CD4-positive, alpha-beta T cell treated with Interleukin-17A for 1 hour (primary cell): ENCODE measurements at regions not wholly inside any gene's neighbourhood (a gene's known extent, or its start where the extent isn't known, plus 50 kb on each side); places are given as distances from the start of the nearest gene placed in this dataset.

Experiments
- DNase-seq: peaks from one replicate; pipeline ENCODE4 v3.0.0-alpha.2; 2020

GRCh38 chrX:69083361-69083760 lies 81.9 kb downstream of the PJA1 start:
- DNase-seq, result no peak

- DNase-seq, result no peak
Measured at GRCh38 chrX:69082753-69083150, 82.5 kb downstream of the PJA1 start.

- no peak for DNase-seq
Measured at GRCh38 chrX:69082055-69082752, 83.0 kb downstream of the PJA1 start.

GRCh38 chrX:69080855-69081465 lies 84.3 kb downstream of the PJA1 start:
- DNase-seq, result no peak

- DNase-seq, result no peak
Measured at GRCh38 chrX:69079268-69079667, 86.0 kb downstream of the PJA1 start.

- DNase-seq, result no peak
Measured at GRCh38 chrX:69077895-69078455, 87.3 kb downstream of the PJA1 start.

GRCh38 chrX:69076088-69076487 lies 89.2 kb downstream of the PJA1 start:
- no peak for DNase-seq

GRCh38 chrX:69074726-69075125 lies 90.5 kb downstream of the PJA1 start:
- no peak for DNase-seq

GRCh38 chrX:69073721-69074120 lies 91.5 kb downstream of the PJA1 start:
- DNase-seq, result no peak

- DNase-seq, result no peak
Measured at GRCh38 chrX:69073241-69073640, 92.0 kb downstream of the PJA1 start.

- DNase-seq, result no peak
Measured at GRCh38 chrX:69072486-69073006, 92.7 kb downstream of the PJA1 start.

- DNase-seq, result no peak
Measured at GRCh38 chrX:69070949-69071650, 94.2 kb downstream of the PJA1 start.

GRCh38 chrX:69069876-69070275 lies 95.4 kb downstream of the PJA1 start:
- no peak for DNase-seq

- DNase-seq, result no peak
Measured at GRCh38 chrX:69069086-69069445, 96.2 kb downstream of the PJA1 start.

- DNase-seq, result no peak
Measured at GRCh38 chrX:69068301-69069085, 96.8 kb downstream of the PJA1 start.

- no peak for DNase-seq
Measured at GRCh38 chrX:69067841-69068240, 97.4 kb downstream of the PJA1 start.

- DNase-seq, result no peak
Measured at GRCh38 chrX:69066966-69067525, 98.2 kb downstream of the PJA1 start.

GRCh38 chrX:69066021-69066757 lies 99.1 kb downstream of the PJA1 start:
- DNase-seq, result no peak

- DNase-seq, result no peak
Measured at GRCh38 chrX:69065451-69065850, 99.8 kb downstream of the PJA1 start.

- DNase-seq, result no peak
Measured at GRCh38 chrX:69063486-69063885, 101.8 kb downstream of the PJA1 start.

- DNase-seq, result no peak
Measured at GRCh38 chrX:69062493-69062892, 102.8 kb downstream of the PJA1 start.
